GM12873 (cell line): ENCODE measurements at regions not wholly inside any gene's neighbourhood (a gene's known extent, or its start where the extent isn't known, plus 50 kb on each side); places are given as distances from the start of the nearest gene placed in this dataset.

Experiments used
- CTCF ChIP-seq: IDR thresholded peaks from 2 replicates; pipeline ENCODE4 v1.5.1; 2012; ENCODE audit warnings: low read depth, mild to moderate bottlenecking, moderate library complexity, low read length, control low read depth; ENCODE audit not compliant: insufficient read depth; ENCODE audit errors: missing control alignments

- no peak for TF ChIP-seq CTCF
Observed at GRCh38 chr6:37580176-37580955, 80.7 kb upstream of the CCDC167 start.

- no peak for TF ChIP-seq CTCF
Observed at GRCh38 chr6:37579444-37580067, 79.9 kb upstream of the CCDC167 start.

GRCh38 chr6:37578104-37578503 is 78.4 kb upstream of the CCDC167 start:
- TF ChIP-seq CTCF: no peak

- TF ChIP-seq CTCF: no peak
Observed at GRCh38 chr6:37576336-37576737, 76.6 kb upstream of the CCDC167 start.

- no peak for TF ChIP-seq CTCF
Observed at GRCh38 chr6:37575221-37575620, 75.5 kb upstream of the CCDC167 start.

- TF ChIP-seq CTCF: no peak
Observed at GRCh38 chr6:37572334-37572733, 72.6 kb upstream of the CCDC167 start.

GRCh38 chr6:37570482-37571133 is 70.9 kb upstream of the CCDC167 start:
- TF ChIP-seq CTCF: no peak
